ENCODE measurements at regions not wholly inside any gene's neighbourhood (a gene's known extent, or its start where the extent isn't known, plus 50 kb on each side); places are given as distances from the start of the nearest gene placed in this dataset.

- peaks cover 4% of the 10 kb centered on the region for H3K4me1 Mint-ChIP-seq (ENCODE audit: low read depth)
- no peak for DNase-seq (ENCODE audit: low spot score)
- H3K9me3 Mint-ChIP-seq: no peaks in the 10 kb centered on the region
- H3K4me3 Mint-ChIP-seq: no peak overlapping the region
- H3K27ac Mint-ChIP-seq: no peak overlapping the region
- no peaks in the 10 kb centered on the region for H3K36me3 Mint-ChIP-seq (ENCODE audit: low read depth)
- H3K27me3 Mint-ChIP-seq (ENCODE audit: low read depth): no peaks in the 10 kb centered on the region
These were observed 111.0 kb downstream of the SLC25A47 start for GRCh38 chr14:100434033-100434601.

- no peak overlapping the region for H3K27ac Mint-ChIP-seq
- H3K9me3 Mint-ChIP-seq: no peaks in the 10 kb centered on the region
- no peaks in the 10 kb centered on the region for H3K27me3 Mint-ChIP-seq (ENCODE audit: low read depth)
- H3K4me3 Mint-ChIP-seq: no peak overlapping the region
- H3K4me1 Mint-ChIP-seq (ENCODE audit: low read depth): peaks cover 4% of the 10 kb centered on the region
- DNase-seq (ENCODE audit: low spot score): no peak
- H3K36me3 Mint-ChIP-seq (ENCODE audit: low read depth): no peaks in the 10 kb centered on the region
These were observed 111.8 kb downstream of the SLC25A47 start for GRCh38 chr14:100434911-100435438.

- no peak for DNase-seq (ENCODE audit: low spot score)
- no peaks in the 10 kb centered on the region for H3K36me3 Mint-ChIP-seq (ENCODE audit: low read depth)
These were observed 112.3 kb downstream of the SLC25A47 start for GRCh38 chr14:100435459-100435858.

GRCh38 chr14:100436745-100437406 lies 113.7 kb downstream of the SLC25A47 start:
- no peak overlapping the region for H3K4me3 Mint-ChIP-seq
- H3K9me3 Mint-ChIP-seq: no peaks in the 10 kb centered on the region
- no peaks in the 10 kb centered on the region for H3K36me3 Mint-ChIP-seq (ENCODE audit: low read depth)
- no peak for DNase-seq (ENCODE audit: low spot score)
- H3K27ac Mint-ChIP-seq: no peak overlapping the region
- no peaks in the 10 kb centered on the region for H3K27me3 Mint-ChIP-seq (ENCODE audit: low read depth)
- peaks cover 21% of the 10 kb centered on the region for H3K4me1 Mint-ChIP-seq (ENCODE audit: low read depth)

More at GRCh38 chr14:100435459-100435858, 112.3 kb downstream of the SLC25A47 start:
- Mint-ChIP-seq H3K27me3 (ENCODE audit: low read depth) (no peaks in the 10 kb centered on the region), H3K4me1 (ENCODE audit: low read depth) (peaks cover 8% of the 10 kb centered on the region), H3K27ac (no peak overlapping the region), H3K9me3 (no peaks in the 10 kb centered on the region), H3K4me3 (no peak overlapping the region)

GRCh38 chr14:100438271-100438670 lies 115.1 kb downstream of the SLC25A47 start:
- H3K27ac Mint-ChIP-seq: no peak overlapping the region
- DNase-seq (ENCODE audit: low spot score): no peak
- no peaks in the 10 kb centered on the region for H3K9me3 Mint-ChIP-seq
- H3K36me3 Mint-ChIP-seq (ENCODE audit: low read depth): no peaks in the 10 kb centered on the region
- H3K4me3 Mint-ChIP-seq: no peak overlapping the region
- H3K4me1 Mint-ChIP-seq (ENCODE audit: low read depth): peaks cover 25% of the 10 kb centered on the region
- H3K27me3 Mint-ChIP-seq (ENCODE audit: low read depth): no peaks in the 10 kb centered on the region

DNA sequence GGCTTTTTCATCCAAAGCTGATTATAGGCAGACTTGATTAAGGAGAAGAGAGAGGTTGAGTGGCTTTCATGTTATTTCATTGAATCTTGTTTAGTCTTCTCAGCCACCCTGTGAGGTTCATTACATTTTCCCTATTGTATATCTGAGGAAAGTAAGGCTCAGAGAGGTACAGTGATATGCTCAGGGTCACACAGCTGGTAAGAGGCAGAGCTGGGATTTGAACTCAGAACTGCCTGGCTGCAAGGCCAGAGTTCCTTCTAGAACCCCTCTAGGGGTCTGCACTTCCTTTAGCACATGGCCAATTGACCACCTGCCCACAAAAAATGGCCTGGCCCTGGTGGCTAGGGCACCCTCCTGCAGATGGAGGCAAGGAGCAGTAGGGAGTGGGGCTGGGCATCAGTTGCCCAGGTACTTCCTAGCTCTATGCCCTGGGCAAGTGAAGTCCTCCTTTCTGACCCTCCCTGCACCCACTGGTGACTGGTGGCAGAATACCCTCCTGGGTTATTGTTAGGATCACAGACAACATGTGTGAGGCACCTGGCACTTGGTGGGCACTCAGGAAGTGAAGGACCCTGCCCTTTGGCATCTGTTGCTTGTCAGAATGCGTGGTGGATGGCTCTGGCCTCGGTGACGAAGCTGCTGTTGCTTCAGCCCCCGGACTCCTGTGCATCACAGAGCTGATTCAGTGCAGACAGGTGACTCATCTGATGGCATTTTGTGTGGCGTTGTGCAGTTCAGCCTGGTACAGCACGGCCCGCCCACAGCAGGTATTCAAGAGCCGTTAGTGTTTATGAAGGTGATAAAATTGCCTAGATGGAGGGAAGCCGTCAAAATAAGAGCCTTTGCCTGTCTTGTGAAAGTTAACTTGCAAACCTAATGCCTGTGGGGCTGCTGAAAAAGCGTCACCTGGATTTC lies 115.8 kb downstream of the SLC25A47 start:
- Mint-ChIP-seq H3K4me3 (no peak overlapping the region), H3K36me3 (ENCODE audit: low read depth) (no peaks in the 10 kb centered on the region), H3K27me3 (ENCODE audit: low read depth) (no peaks in the 10 kb centered on the region), H3K4me1 (ENCODE audit: low read depth) (peaks cover 25% of the 10 kb centered on the region), H3K9me3 (no peaks in the 10 kb centered on the region), H3K27ac (no peak overlapping the region)
- DNase-seq (ENCODE audit: low spot score): peak; percentile 56

DNA sequence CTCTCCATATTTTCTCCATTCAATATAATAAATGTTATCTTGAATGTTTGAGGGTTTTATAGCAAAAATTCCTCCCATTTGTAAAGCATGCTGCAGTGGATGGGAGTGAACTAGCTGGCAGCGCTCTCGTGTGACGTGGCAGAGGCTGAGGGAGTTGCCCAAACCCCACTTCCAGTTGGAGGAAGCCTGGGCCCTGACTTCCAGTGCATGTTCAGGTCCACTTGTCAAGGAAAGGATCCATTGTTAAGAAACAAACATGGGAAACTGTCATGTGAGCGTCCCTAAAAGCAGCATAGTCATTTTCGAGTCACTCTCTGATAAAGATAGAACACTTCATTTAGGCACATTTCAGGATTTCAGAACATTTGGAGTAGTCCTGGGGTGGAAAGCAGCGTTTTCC lies 116.6 kb downstream of the SLC25A47 start:
- Mint-ChIP-seq H3K4me1 (ENCODE audit: low read depth) (peaks cover 22% of the 10 kb centered on the region), H3K27me3 (ENCODE audit: low read depth) (no peaks in the 10 kb centered on the region), H3K27ac (no peak overlapping the region), H3K36me3 (ENCODE audit: low read depth) (no peaks in the 10 kb centered on the region), H3K4me3 (no peak overlapping the region), H3K9me3 (no peaks in the 10 kb centered on the region)
- no peak for DNase-seq (ENCODE audit: low spot score)

DNA sequence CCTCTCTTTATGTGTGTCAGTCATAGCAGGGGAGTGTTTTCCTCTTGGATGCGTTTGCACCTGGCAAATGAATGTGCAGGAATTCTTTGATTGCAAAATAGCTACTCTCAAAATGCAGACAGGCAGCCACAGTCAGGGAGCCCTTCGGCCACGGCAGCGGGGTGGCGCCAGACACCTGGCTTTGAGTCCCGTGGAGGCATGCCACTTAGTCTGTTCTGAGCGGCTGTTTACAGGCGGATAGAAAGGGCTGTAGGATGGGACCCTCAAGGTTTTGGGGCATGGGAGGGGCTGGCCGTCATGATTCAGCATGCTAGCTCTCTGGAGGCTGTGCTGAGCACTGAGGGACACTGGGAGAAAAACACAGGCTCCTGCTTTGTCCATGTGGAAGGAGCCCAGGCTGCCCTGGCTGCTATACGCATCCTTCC lies 117.1 kb downstream of the SLC25A47 start:
- peak; percentile 22 for DNase-seq (ENCODE audit: low spot score)
- Mint-ChIP-seq H3K9me3 (no peaks in the 10 kb centered on the region), H3K27ac (no peak overlapping the region), H3K4me3 (no peak overlapping the region), H3K36me3 (ENCODE audit: low read depth) (no peaks in the 10 kb centered on the region), H3K27me3 (ENCODE audit: low read depth) (no peaks in the 10 kb centered on the region), H3K4me1 (ENCODE audit: low read depth) (peaks cover 22% of the 10 kb centered on the region)

DNA sequence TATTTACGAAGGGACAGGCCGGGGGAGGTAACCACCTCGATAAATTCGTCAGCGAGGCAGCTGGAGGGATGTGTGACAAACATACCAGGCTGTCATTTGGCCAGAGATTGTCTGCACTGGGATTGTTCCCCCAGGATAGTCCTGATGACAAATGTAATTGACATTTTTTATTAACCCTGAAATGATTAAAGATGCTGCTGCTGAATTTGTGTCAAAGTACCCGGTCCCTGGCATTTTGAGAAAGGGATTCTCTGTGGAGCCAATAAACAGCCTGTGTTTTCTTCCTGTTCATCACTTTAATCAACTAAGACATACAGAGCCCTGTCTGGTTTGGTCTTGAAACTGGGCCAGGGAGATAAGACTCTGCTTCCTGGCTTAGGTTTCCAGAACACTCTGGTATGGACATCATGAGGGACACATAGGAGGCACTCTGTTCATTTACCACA lies 117.6 kb downstream of the SLC25A47 start:
- Mint-ChIP-seq H3K4me3 (no peak overlapping the region), H3K36me3 (ENCODE audit: low read depth) (no peaks in the 10 kb centered on the region), H3K9me3 (no peaks in the 10 kb centered on the region), H3K27me3 (ENCODE audit: low read depth) (no peaks in the 10 kb centered on the region), H3K4me1 (ENCODE audit: low read depth) (peaks cover 22% of the 10 kb centered on the region), H3K27ac (peak overlapping the region; percentile 51)
- no peak for DNase-seq (ENCODE audit: low spot score)

DNA sequence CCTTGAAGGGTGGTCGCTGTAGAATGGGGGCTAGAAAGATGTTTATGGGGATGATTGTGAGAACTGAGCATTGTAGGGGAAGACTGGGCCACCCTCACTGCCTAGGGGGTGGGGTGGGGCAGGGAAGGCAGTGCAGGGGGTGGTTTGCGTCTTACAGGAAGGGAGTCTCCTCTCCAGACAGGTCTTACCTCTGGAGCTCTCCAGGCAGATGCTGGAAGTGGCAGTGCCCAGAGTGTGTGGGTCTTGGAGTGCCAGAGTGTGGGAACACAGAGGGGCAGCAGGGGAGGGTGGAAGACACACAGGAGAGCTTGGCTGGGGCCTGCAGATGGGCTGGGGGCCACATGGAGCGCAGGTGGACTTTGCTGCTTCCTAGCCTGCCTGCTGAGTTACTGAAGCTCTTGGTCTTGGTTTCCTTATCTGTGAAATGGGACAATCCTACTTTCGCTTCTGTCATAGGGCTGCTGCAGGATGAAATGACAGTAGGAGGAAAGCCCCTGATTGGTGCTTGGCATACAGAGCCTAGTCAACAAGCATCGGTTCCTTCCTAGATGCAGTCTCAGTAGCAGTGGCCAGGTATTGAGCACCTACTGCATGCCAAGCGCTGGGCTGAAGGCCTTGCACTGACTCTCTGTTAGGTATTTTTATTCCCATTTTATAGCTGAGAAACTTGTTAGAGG lies 118.3 kb downstream of the SLC25A47 start:
- H3K27ac Mint-ChIP-seq: peak overlapping the region; percentile 51
- H3K4me3 Mint-ChIP-seq: no peak overlapping the region
- DNase-seq (ENCODE audit: low spot score): peak; percentile 14
- H3K4me1 Mint-ChIP-seq (ENCODE audit: low read depth): peaks cover 22% of the 10 kb centered on the region
- H3K36me3 Mint-ChIP-seq (ENCODE audit: low read depth): no peaks in the 10 kb centered on the region
- H3K27me3 Mint-ChIP-seq (ENCODE audit: low read depth): no peaks in the 10 kb centered on the region
- no peaks in the 10 kb centered on the region for H3K9me3 Mint-ChIP-seq

- Mint-ChIP-seq H3K27me3 (ENCODE audit: low read depth) (no peaks in the 10 kb centered on the region), H3K36me3 (ENCODE audit: low read depth) (no peaks in the 10 kb centered on the region), H3K4me1 (ENCODE audit: low read depth) (peaks cover 22% of the 10 kb centered on the region), H3K4me3 (no peak overlapping the region), H3K9me3 (no peaks in the 10 kb centered on the region), H3K27ac (no peak overlapping the region)
- no peak for DNase-seq (ENCODE audit: low spot score)
These were observed 118.9 kb downstream of the SLC25A47 start for GRCh38 chr14:100442036-100442435.

- no peak for DNase-seq (ENCODE audit: low spot score)
- no peak overlapping the region for H3K27ac Mint-ChIP-seq
- no peaks in the 10 kb centered on the region for H3K9me3 Mint-ChIP-seq
- peaks cover 26% of the 10 kb centered on the region for H3K4me1 Mint-ChIP-seq (ENCODE audit: low read depth)
- H3K27me3 Mint-ChIP-seq (ENCODE audit: low read depth): no peaks in the 10 kb centered on the region
- no peaks in the 10 kb centered on the region for H3K36me3 Mint-ChIP-seq (ENCODE audit: low read depth)
- no peak overlapping the region for H3K4me3 Mint-ChIP-seq
These were observed 119.7 kb downstream of the SLC25A47 start for GRCh38 chr14:100442498-100443490.

GRCh38 chr14:100443603-100444002 lies 120.5 kb downstream of the SLC25A47 start:
- DNase-seq (ENCODE audit: low spot score): no peak
- no peak overlapping the region for H3K4me3 Mint-ChIP-seq
- H3K27ac Mint-ChIP-seq: no peak overlapping the region
- no peaks in the 10 kb centered on the region for H3K36me3 Mint-ChIP-seq (ENCODE audit: low read depth)
- no peaks in the 10 kb centered on the region for H3K27me3 Mint-ChIP-seq (ENCODE audit: low read depth)
- H3K4me1 Mint-ChIP-seq (ENCODE audit: low read depth): peaks cover 26% of the 10 kb centered on the region
- no peaks in the 10 kb centered on the region for H3K9me3 Mint-ChIP-seq

All from T-helper 2 cell treated with Interferon-gamma antibody and Interleukin-4, amounts not matched to agents 5 μg/mL and 100 μg/mL, for 36 hours (primary cell).